Fibroblast of lung (primary cell): ENCODE measurements at regions not wholly inside any gene's neighbourhood (a gene's known extent, or its start where the extent isn't known, plus 50 kb on each side); places are given as distances from the start of the nearest gene placed in this dataset.

ENCODE experiments used
- CTCF ChIP-seq, 2 donors: IDR thresholded peaks in 1 of 2; conservative IDR thresholded peaks in 1 of 2; 1 replicate in 1 of 2; 2 replicates in 1 of 2; pipeline ENCODE4 v1.5.1; 2011 to 2012; ENCODE audit warnings: low read length in 2 of 2, control low read depth in 1 of 2, inconsistent platforms in 1 of 2, low read depth in 1 of 2, mild to moderate bottlenecking in 1 of 2
- EZH2 ChIP-seq: IDR thresholded peaks from 2 replicates; pipeline ENCODE4 v1.5.1; 2012; ENCODE audit warnings: low read length, control low read depth, mild to moderate bottlenecking; ENCODE audit errors: missing control alignments

DNA sequence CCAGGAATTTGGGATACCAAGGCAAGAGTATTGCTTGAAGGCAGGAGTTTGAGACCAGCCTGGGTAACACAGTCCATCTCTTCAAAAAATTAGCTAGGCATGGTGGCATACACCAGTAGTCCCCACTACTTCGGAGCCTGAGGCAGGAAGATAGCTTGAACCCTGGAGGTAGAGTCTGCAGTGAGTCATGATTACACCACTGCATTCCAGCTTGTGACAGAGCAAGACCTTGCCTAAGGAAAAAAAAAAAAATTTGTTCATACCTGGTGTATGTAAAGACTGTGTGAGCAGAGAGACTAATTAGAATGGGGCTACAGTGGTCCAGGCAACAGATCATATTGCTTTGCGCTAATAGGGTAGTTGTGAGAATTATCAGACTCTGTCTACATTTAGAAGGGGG is 778.3 kb upstream of the PCDH20 start:
- TF ChIP-seq CTCF (conservative IDR thresholded peaks at IDR 0.05 in 1 of 2, IDR thresholded peaks at IDR 0.05 in 1 of 2; ENCODE audit: low read depth in 1 of 2, low read length in 2 of 2) = no peak
- TF ChIP-seq EZH2 = no peak
